ENCODE measurements at regions not wholly inside any gene's neighbourhood (a gene's known extent, or its start where the extent isn't known, plus 50 kb on each side); places are given as distances from the start of the nearest gene placed in this dataset.

- no peaks in the 10 kb centered on the region for H3K9me2 ChIP-seq (replicated peaks; ENCODE audit: insufficient read depth, low read length)
- H4K20me1 ChIP-seq (ENCODE audit: insufficient read depth, low read depth, low read length): no peaks in the 10 kb centered on the region
- H3K9me3 ChIP-seq (ENCODE audit: low read length): peaks cover 60% of the 10 kb centered on the region
Observed at GRCh38 chr14:82595466-82595865, 1061.8 kb upstream of the SEL1L start.

GRCh38 chr14:82602794-82603193 lies 1069.1 kb upstream of the SEL1L start:
- Histone ChIP-seq H3K4me1 (ENCODE audit: low read length) (no peaks in the 10 kb centered on the region), H4K20me1 (ENCODE audit: insufficient read depth, low read depth, low read length) (no peaks in the 10 kb centered on the region), H3K79me2 (ENCODE audit: low read length) (no peaks in the 10 kb centered on the region), H2AFZ (ENCODE audit: low read length) (no peak overlapping the region), H3K9me3 (ENCODE audit: low read length) (peaks cover 57% of the 10 kb centered on the region), H3K4me2 (ENCODE audit: low read depth, low read length, poor library complexity, severe bottlenecking) (no peak overlapping the region), H3K27ac (ENCODE audit: low read length) (no peak overlapping the region), H3K27me3 (ENCODE audit: low read length) (no peaks in the 10 kb centered on the region), H3K9me2 (replicated peaks; ENCODE audit: insufficient read depth, low read length) (no peaks in the 10 kb centered on the region), H3K36me3 (ENCODE audit: insufficient read depth, low read length) (no peaks in the 10 kb centered on the region), H3K4me3 (ENCODE audit: low read length) (no peak overlapping the region), H3K9ac (ENCODE audit: low read length) (no peak overlapping the region)
- DNase-seq: no peak

More at GRCh38 chr14:82595466-82595865, 1061.8 kb upstream of the SEL1L start:
- H3K4me3 ChIP-seq (ENCODE audit: low read length): no peak overlapping the region
- H3K4me1 ChIP-seq (ENCODE audit: low read length): no peaks in the 10 kb centered on the region
- H3K4me2 ChIP-seq (ENCODE audit: low read depth, low read length, poor library complexity, severe bottlenecking): no peak overlapping the region
- H2AFZ ChIP-seq (ENCODE audit: low read length): no peak overlapping the region
- no peak for DNase-seq
- no peaks in the 10 kb centered on the region for H3K27me3 ChIP-seq (ENCODE audit: low read length)
- H3K79me2 ChIP-seq (ENCODE audit: low read length): no peaks in the 10 kb centered on the region
- H3K9ac ChIP-seq (ENCODE audit: low read length): no peak overlapping the region
- H3K36me3 ChIP-seq (ENCODE audit: insufficient read depth, low read length): no peaks in the 10 kb centered on the region
- H3K27ac ChIP-seq (ENCODE audit: low read length): no peak overlapping the region

GRCh38 chr14:82604819-82605218 lies 1071.2 kb upstream of the SEL1L start:
- Histone ChIP-seq H3K9ac (ENCODE audit: low read length) (no peak overlapping the region), H3K27ac (ENCODE audit: low read length) (no peak overlapping the region), H3K9me3 (ENCODE audit: low read length) (peaks cover 60% of the 10 kb centered on the region), H4K20me1 (ENCODE audit: insufficient read depth, low read depth, low read length) (no peaks in the 10 kb centered on the region), H3K4me3 (ENCODE audit: low read length) (no peak overlapping the region), H3K79me2 (ENCODE audit: low read length) (no peaks in the 10 kb centered on the region), H2AFZ (ENCODE audit: low read length) (no peak overlapping the region), H3K4me2 (ENCODE audit: low read depth, low read length, poor library complexity, severe bottlenecking) (no peak overlapping the region), H3K36me3 (ENCODE audit: insufficient read depth, low read length) (no peaks in the 10 kb centered on the region), H3K4me1 (ENCODE audit: low read length) (no peaks in the 10 kb centered on the region), H3K27me3 (ENCODE audit: low read length) (no peaks in the 10 kb centered on the region), H3K9me2 (replicated peaks; ENCODE audit: insufficient read depth, low read length) (no peaks in the 10 kb centered on the region)
- no peak for DNase-seq

- Histone ChIP-seq H3K9me2 (replicated peaks; ENCODE audit: insufficient read depth, low read length) (no peaks in the 10 kb centered on the region), H3K9ac (ENCODE audit: low read length) (no peak overlapping the region), H3K4me1 (ENCODE audit: low read length) (no peaks in the 10 kb centered on the region), H3K27ac (ENCODE audit: low read length) (no peak overlapping the region), H3K36me3 (ENCODE audit: insufficient read depth, low read length) (no peaks in the 10 kb centered on the region), H3K4me2 (ENCODE audit: low read depth, low read length, poor library complexity, severe bottlenecking) (no peak overlapping the region), H3K9me3 (ENCODE audit: low read length) (peaks cover 45% of the 10 kb centered on the region), H3K27me3 (ENCODE audit: low read length) (no peaks in the 10 kb centered on the region), H2AFZ (ENCODE audit: low read length) (no peak overlapping the region), H4K20me1 (ENCODE audit: insufficient read depth, low read depth, low read length) (no peaks in the 10 kb centered on the region), H3K4me3 (ENCODE audit: low read length) (no peak overlapping the region), H3K79me2 (ENCODE audit: low read length) (no peaks in the 10 kb centered on the region)
- no peak for DNase-seq
Observed at GRCh38 chr14:82621881-82622450, 1088.3 kb upstream of the SEL1L start.

GRCh38 chr14:82626156-82627066 lies 1092.8 kb upstream of the SEL1L start:
- H3K4me1 ChIP-seq (ENCODE audit: low read length): no peaks in the 10 kb centered on the region
- H3K4me3 ChIP-seq (ENCODE audit: low read length): no peak overlapping the region
- H3K27ac ChIP-seq (ENCODE audit: low read length): no peak overlapping the region
- H3K4me2 ChIP-seq (ENCODE audit: low read depth, low read length, poor library complexity, severe bottlenecking): no peak overlapping the region
- H3K9me2 ChIP-seq (replicated peaks; ENCODE audit: insufficient read depth, low read length): no peaks in the 10 kb centered on the region
- H3K36me3 ChIP-seq (ENCODE audit: insufficient read depth, low read length): no peaks in the 10 kb centered on the region
- H3K27me3 ChIP-seq (ENCODE audit: low read length): no peaks in the 10 kb centered on the region
- no peak overlapping the region for H3K9ac ChIP-seq (ENCODE audit: low read length)
- no peaks in the 10 kb centered on the region for H4K20me1 ChIP-seq (ENCODE audit: insufficient read depth, low read depth, low read length)
- H3K79me2 ChIP-seq (ENCODE audit: low read length): no peaks in the 10 kb centered on the region
- H2AFZ ChIP-seq (ENCODE audit: low read length): no peak overlapping the region
- no peak for DNase-seq
- H3K9me3 ChIP-seq (ENCODE audit: low read length): peaks cover 41% of the 10 kb centered on the region

- Histone ChIP-seq H3K27ac (ENCODE audit: low read length) (no peak overlapping the region), H3K9ac (ENCODE audit: low read length) (no peak overlapping the region), H3K9me2 (replicated peaks; ENCODE audit: insufficient read depth, low read length) (no peaks in the 10 kb centered on the region), H3K9me3 (ENCODE audit: low read length) (peaks cover 57% of the 10 kb centered on the region), H3K36me3 (ENCODE audit: insufficient read depth, low read length) (no peaks in the 10 kb centered on the region), H3K27me3 (ENCODE audit: low read length) (no peaks in the 10 kb centered on the region), H3K4me1 (ENCODE audit: low read length) (no peaks in the 10 kb centered on the region), H3K4me3 (ENCODE audit: low read length) (no peak overlapping the region), H3K79me2 (ENCODE audit: low read length) (no peaks in the 10 kb centered on the region), H3K4me2 (ENCODE audit: low read depth, low read length, poor library complexity, severe bottlenecking) (no peak overlapping the region), H4K20me1 (ENCODE audit: insufficient read depth, low read depth, low read length) (no peaks in the 10 kb centered on the region), H2AFZ (ENCODE audit: low read length) (no peak overlapping the region)
- DNase-seq: no peak
Observed at GRCh38 chr14:82635915-82636314, 1102.3 kb upstream of the SEL1L start.

- H2AFZ ChIP-seq (ENCODE audit: low read length): no peak overlapping the region
- H3K9me3 ChIP-seq (ENCODE audit: low read length): peaks cover 59% of the 10 kb centered on the region
- no peaks in the 10 kb centered on the region for H3K79me2 ChIP-seq (ENCODE audit: low read length)
- H3K9ac ChIP-seq (ENCODE audit: low read length): no peak overlapping the region
- no peak overlapping the region for H3K4me3 ChIP-seq (ENCODE audit: low read length)
- H3K9me2 ChIP-seq (replicated peaks; ENCODE audit: insufficient read depth, low read length): no peaks in the 10 kb centered on the region
- no peak for DNase-seq
- H3K27me3 ChIP-seq (ENCODE audit: low read length): no peaks in the 10 kb centered on the region
- no peaks in the 10 kb centered on the region for H4K20me1 ChIP-seq (ENCODE audit: insufficient read depth, low read depth, low read length)
- no peaks in the 10 kb centered on the region for H3K4me1 ChIP-seq (ENCODE audit: low read length)
- H3K27ac ChIP-seq (ENCODE audit: low read length): no peak overlapping the region
- H3K4me2 ChIP-seq (ENCODE audit: low read depth, low read length, poor library complexity, severe bottlenecking): no peak overlapping the region
- no peaks in the 10 kb centered on the region for H3K36me3 ChIP-seq (ENCODE audit: insufficient read depth, low read length)
Observed at GRCh38 chr14:82636426-82636825, 1102.8 kb upstream of the SEL1L start.

- H3K36me3 ChIP-seq (ENCODE audit: insufficient read depth, low read length): no peaks in the 10 kb centered on the region
- H3K79me2 ChIP-seq (ENCODE audit: low read length): no peaks in the 10 kb centered on the region
- H3K4me3 ChIP-seq (ENCODE audit: low read length): no peak overlapping the region
- H2AFZ ChIP-seq (ENCODE audit: low read length): no peak overlapping the region
- no peak overlapping the region for H3K27ac ChIP-seq (ENCODE audit: low read length)
- no peaks in the 10 kb centered on the region for H3K9me2 ChIP-seq (replicated peaks; ENCODE audit: insufficient read depth, low read length)
- H4K20me1 ChIP-seq (ENCODE audit: insufficient read depth, low read depth, low read length): no peaks in the 10 kb centered on the region
- DNase-seq: no peak
- no peaks in the 10 kb centered on the region for H3K4me1 ChIP-seq (ENCODE audit: low read length)
- H3K27me3 ChIP-seq (ENCODE audit: low read length): no peaks in the 10 kb centered on the region
- H3K4me2 ChIP-seq (ENCODE audit: low read depth, low read length, poor library complexity, severe bottlenecking): no peak overlapping the region
- H3K9ac ChIP-seq (ENCODE audit: low read length): no peak overlapping the region
- H3K9me3 ChIP-seq (ENCODE audit: low read length): peaks cover 73% of the 10 kb centered on the region
Observed at GRCh38 chr14:82641050-82641540, 1107.4 kb upstream of the SEL1L start.
